AG09309 (cell line): ENCODE measurements at regions not wholly inside any gene's neighbourhood (a gene's known extent, or its start where the extent isn't known, plus 50 kb on each side); places are given as distances from the start of the nearest gene placed in this dataset.

Experiments used
- DNase-seq: peaks from one replicate; pipeline ENCODE4 v3.0.0-alpha.2; 2010; ENCODE audit warnings: low read depth
- H3K4me3 ChIP-seq: 2 replicates; pipeline ENCODE4 v1.5.1; 2011; ENCODE audit warnings: mild to moderate bottlenecking, low read depth, low read length, moderate library complexity; ENCODE audit not compliant: control insufficient read depth
- CTCF ChIP-seq: IDR thresholded peaks from 2 replicates; pipeline ENCODE4 v1.5.1; 2011; ENCODE audit warnings: mild to moderate bottlenecking, low read depth, low read length, inconsistent platforms; ENCODE audit not compliant: insufficient read depth, control insufficient read depth; ENCODE audit errors: missing control alignments

- no peak overlapping the region for H3K4me3 ChIP-seq
- no peak for TF ChIP-seq CTCF
- no peak for DNase-seq
Measured at GRCh38 chr2:175468431-175469098, 287.1 kb upstream of the ATP5MC3 start.

GRCh38 chr2:175465101-175465500 is 283.6 kb upstream of the ATP5MC3 start:
- no peak for TF ChIP-seq CTCF
- no peak for DNase-seq
- no peak overlapping the region for H3K4me3 ChIP-seq

GRCh38 chr2:175464311-175464670 is 282.8 kb upstream of the ATP5MC3 start:
- no peak for DNase-seq
- no peak for TF ChIP-seq CTCF
- no peak overlapping the region for H3K4me3 ChIP-seq

GRCh38 chr2:175463589-175464310 is 282.2 kb upstream of the ATP5MC3 start:
- H3K4me3 ChIP-seq, result no peak overlapping the region
- TF ChIP-seq CTCF, result no peak
- DNase-seq, result no peak

- no peak overlapping the region for H3K4me3 ChIP-seq
- no peak for DNase-seq
- no peak for TF ChIP-seq CTCF
Measured at GRCh38 chr2:175463169-175463568, 281.7 kb upstream of the ATP5MC3 start.

- TF ChIP-seq CTCF, result no peak
- DNase-seq, result no peak
- H3K4me3 ChIP-seq, result no peak overlapping the region
Measured at GRCh38 chr2:175462246-175462645, 280.7 kb upstream of the ATP5MC3 start.
